OCI-LY3 (cell line): ENCODE measurements at regions not wholly inside any gene's neighbourhood (a gene's known extent, or its start where the extent isn't known, plus 50 kb on each side); places are given as distances from the start of the nearest gene placed in this dataset.
"Not testable (repeated sequence)": the region's sequence is repeated elsewhere in the genome, so short reads cannot be mapped to it uniquely, and the experiment has no call there.

Source experiments
- EZH2phosphoT487 ChIP-seq: fragments of 200-600 bp; shearing (Covaris generic); IDR thresholded peaks from 2 replicates; pipeline ENCODE4 v1.6.1; 2018; ENCODE audit warnings: antibody characterized with exemption, mixed run types, low read depth
- TF ChIP-seq, protein P1 (sequence below): fragments of 200-600, 300-600 bp; sonication (generic); IDR thresholded peaks from 2 replicates; pipeline ENCODE4 v1.5.1; 2014; ENCODE audit warnings: antibody characterized with exemption, low read length, low read depth

DNA sequence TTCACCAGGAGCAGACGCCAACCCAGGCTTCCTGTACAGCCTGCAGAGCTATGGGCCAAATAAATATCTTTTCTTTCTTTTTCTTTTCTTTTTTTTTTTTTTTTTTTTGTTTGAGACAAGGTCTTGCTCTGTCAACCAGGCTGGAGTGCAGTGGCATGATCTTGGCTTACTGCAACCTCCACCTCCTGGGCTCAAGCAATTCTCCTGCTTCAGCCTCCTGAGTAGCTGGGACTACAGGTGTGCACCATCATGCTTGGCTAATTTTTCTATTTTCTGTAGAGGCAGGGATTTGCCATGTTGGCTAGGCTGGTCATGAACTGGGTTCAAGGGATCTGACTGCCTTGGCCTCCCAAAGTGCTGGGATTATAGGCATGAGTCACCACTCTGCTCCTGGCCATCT, 423.7 kb upstream of the KCNMB2 start:
- TF ChIP-seq, protein P1, sequence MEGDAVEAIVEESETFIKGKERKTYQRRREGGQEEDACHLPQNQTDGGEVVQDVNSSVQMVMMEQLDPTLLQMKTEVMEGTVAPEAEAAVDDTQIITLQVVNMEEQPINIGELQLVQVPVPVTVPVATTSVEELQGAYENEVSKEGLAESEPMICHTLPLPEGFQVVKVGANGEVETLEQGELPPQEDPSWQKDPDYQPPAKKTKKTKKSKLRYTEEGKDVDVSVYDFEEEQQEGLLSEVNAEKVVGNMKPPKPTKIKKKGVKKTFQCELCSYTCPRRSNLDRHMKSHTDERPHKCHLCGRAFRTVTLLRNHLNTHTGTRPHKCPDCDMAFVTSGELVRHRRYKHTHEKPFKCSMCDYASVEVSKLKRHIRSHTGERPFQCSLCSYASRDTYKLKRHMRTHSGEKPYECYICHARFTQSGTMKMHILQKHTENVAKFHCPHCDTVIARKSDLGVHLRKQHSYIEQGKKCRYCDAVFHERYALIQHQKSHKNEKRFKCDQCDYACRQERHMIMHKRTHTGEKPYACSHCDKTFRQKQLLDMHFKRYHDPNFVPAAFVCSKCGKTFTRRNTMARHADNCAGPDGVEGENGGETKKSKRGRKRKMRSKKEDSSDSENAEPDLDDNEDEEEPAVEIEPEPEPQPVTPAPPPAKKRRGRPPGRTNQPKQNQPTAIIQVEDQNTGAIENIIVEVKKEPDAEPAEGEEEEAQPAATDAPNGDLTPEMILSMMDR: not testable (repeated sequence)
- not testable (repeated sequence) for TF ChIP-seq EZH2phosphoT487
